HG03558 (cell line): ENCODE measurements at regions not wholly inside any gene's neighbourhood (a gene's known extent, or its start where the extent isn't known, plus 50 kb on each side); places are given as distances from the start of the nearest gene placed in this dataset.
"Not testable (repeated sequence)": the region's sequence is repeated elsewhere in the genome, so short reads cannot be mapped to it uniquely, and the experiment has no call there.

ENCODE experiments used
- ATAC-seq: cut with Tn5 transposase; IDR thresholded peaks from one replicate; pipeline ENCODE4 v1.9.1; 2021; ENCODE audit warnings: moderate number of reproducible peaks; ENCODE audit not compliant: unreplicated experiment; ENCODE audit errors: extremely low read depth

DNA sequence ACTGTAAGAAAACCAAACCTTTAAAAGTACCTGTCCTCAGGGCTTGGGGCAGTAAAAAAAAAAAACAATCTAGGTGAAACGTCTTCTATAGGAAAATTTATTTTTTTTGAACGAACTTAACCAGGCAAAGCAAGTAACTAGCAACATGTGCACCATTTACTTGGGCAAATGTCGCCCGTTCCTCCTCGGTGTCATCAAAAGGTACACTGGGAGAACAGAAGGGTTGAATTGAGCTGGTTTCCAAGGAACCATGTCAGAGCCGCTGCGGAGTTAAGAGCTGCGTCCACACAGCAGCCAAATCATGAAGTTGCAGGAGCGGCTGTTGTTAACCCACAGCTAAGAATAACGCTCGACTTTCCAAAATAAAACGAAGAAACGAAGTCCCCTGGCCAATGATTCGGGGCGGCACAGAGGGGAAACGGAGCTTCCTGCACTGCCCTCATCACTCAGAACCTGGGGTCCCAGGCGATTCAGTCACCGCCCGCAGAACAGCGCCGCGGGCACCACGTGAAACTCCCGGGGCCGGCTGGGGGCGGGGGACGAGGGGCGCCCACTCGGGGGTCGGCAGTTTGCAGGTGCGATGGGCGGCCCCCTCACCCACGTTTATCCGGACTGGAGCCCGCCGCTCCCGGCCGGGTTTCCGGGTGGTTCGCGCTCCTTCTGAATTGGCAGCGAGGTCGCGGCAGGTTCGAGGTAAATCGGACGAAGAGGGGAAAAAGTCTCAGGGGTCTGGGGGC, 53.6 kb upstream of the PLGLB1 start:
- not testable (repeated sequence) for ATAC-seq

DNA sequence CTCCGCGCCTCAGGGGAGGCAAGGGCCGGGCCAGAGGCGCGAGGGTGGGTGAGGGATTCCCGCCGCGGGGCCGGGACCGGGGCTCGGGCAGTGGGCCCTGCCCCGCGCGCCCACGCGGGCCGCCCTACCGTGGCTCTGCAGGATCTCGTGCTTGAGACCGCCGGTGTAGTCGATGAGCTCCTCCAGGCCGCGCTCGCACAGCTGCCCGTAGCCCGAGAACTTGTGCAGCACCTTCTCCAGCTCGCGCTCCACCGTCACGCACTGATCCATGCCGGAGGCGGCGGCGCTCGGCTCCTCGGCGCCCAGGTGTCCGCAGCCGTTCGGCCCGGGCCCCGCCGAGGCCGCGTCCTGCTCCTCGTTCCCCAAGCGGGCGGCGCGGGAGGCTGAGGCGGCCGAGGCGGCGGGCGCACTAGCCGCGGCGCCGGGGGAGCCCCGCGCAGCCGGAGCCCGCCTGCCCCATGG, 54.2 kb upstream of the PLGLB1 start:
- ATAC-seq = peak; percentile 14

DNA sequence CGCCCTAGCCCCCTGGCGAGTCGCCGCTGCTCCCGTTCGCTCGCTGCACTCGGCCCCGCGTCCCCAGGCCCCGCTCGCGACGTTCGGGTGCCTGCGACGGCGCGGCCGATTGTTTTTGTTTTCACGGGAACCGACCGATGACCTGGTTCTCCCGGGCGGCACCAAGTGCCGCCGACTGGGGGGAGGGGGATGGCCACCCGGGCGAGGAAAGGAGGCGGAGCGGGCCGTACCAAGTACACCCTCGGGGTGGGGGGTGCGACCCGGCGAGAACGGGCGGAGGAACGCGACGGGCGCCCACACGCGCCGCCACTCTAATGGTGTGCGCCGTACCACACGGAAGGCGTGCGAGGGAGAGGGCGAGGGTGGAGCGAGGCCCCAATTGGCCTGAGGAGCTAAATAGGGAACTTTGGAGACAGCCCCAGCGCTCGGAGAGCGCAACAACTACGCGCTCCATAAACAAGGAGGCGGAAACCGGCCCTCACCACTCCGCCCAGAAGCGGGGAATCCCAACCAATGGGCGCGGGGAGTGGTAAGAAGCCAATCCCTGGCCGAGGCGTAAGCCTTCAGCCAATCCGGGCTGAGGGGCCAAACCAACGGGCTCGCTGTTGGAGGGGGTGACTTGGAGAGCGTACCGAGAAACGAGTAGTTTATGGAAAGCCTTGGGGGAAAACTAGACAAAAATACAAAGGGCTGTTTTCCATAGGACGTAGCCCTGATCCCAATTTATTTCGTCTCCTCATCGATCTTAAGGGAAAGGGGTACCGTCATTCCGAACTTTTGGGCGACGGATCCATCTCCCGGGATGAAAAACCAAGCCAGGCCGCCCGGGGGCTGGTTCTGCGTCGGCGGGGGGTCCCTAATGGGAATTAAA, 54.8 kb upstream of the PLGLB1 start:
- peak; percentile 93 for ATAC-seq

- ATAC-seq = not testable (repeated sequence)
Observed at GRCh38 chr2:87077124-87077446, 55.4 kb upstream of the PLGLB1 start.

GRCh38 chr2:87081727-87082126, 60.1 kb upstream of the PLGLB1 start:
- ATAC-seq = not testable (repeated sequence)

DNA sequence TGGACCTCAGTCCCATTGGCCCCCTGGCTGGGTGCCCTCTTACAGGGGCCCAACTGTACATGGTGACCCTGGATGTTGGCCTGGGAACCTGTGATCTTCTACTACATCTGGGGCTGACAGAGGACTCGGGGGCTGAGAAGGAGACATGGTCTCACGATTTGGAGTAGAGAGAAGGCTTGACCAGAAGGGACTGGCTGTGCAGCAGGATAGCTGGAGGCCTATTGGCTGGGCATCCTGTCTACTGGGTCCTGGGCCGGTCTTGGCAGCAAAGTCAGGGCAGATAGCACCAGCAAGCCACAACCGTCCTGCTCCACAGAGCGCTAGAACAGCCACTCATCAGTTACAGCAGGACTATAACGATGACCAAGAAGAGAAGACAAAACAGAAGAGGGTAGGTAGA, 66.4 kb upstream of the PLGLB1 start:
- ATAC-seq = not testable (repeated sequence)

DNA sequence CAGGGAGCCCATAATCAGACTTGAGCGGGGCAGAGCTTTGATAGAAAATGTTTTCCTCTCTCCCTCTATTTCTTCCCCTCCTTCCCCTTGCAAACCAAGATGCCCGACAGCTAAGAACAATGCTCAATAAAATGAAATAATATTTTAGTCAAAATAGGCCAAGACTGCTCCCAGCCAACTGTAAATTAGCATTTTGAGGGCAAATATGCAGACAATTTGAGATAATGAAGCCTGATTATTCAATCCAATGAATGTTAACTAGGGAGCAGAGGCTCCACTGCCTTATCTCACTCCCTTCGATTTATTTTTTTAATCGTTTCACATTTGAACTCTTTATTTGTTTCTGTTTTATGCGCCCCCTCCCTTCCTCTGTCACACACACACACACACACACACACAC, 67.8 kb upstream of the PLGLB1 start:
- not testable (repeated sequence) for ATAC-seq

- not testable (repeated sequence) for ATAC-seq
Observed at GRCh38 chr2:87093252-87093651, 71.6 kb upstream of the PLGLB1 start.

GRCh38 chr2:87093937-87094529, 72.4 kb upstream of the PLGLB1 start:
- ATAC-seq = not testable (repeated sequence)

GRCh38 chr2:87095804-87096203, 74.2 kb upstream of the PLGLB1 start:
- ATAC-seq = not testable (repeated sequence)

DNA sequence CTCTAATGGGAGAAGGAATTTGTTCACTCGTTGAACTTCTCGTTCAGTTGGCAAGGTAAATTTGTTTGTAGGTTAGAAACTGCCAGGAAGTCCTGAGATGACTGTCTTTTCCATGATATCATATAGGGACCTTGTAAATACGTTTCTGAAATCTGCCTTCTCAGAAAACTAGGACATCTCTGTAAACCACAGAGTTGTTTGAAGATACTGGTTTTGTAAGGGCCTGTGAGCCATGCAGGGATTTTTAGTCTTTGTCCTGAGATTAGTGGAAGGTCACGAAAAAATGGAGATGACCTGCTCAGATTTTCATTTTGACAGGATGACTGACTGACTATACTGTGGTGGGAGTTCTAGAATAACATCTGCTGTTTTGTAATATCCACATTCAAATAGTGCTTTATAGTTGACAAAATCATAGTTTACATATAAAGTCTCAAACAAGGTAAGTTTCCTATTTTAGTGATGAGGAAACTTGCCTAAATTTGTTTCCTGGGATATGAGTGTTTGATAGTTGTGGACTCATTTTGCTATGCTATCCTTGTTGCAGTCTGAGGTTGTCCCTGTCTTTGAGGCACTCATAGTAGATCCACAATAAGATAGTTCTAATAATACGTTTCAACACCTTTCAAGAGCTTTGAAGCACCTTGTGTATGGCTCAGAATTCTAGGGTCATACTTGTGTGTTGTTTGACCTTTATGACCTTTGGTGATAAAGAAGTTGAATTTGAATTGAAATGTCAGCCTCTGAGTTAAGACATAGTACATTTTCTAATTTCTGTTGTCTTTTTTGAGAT, 107.3 kb upstream of the PLGLB1 start:
- ATAC-seq = not testable (repeated sequence)

- ATAC-seq = not testable (repeated sequence)
Observed at GRCh38 chr2:87132577-87132976, 110.9 kb upstream of the PLGLB1 start.

GRCh38 chr2:87151835-87152493, 130.3 kb upstream of the PLGLB1 start:
- ATAC-seq = not testable (repeated sequence)

DNA sequence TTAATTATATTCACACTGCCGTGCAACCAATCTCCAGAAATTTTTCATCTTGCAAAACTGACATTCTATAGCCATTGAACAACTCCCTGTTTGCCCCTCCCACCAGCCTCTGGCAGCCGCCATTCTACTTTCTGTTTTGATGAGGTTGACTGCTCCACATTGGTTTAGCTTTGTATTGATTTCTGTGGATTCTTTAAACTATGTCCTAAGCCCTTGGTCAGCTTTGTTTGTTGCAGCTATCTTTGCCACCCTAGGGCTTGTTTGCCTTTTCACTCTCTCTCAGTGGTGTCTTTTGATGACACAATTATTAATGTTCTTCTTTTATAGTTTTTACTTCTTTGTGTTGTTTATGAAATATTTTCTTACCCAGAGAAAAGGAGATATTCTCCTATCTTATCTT, 152.8 kb upstream of the PLGLB1 start:
- not testable (repeated sequence) for ATAC-seq

- not testable (repeated sequence) for ATAC-seq
Observed at GRCh38 chr2:87183373-87183772, 161.7 kb upstream of the PLGLB1 start.

DNA sequence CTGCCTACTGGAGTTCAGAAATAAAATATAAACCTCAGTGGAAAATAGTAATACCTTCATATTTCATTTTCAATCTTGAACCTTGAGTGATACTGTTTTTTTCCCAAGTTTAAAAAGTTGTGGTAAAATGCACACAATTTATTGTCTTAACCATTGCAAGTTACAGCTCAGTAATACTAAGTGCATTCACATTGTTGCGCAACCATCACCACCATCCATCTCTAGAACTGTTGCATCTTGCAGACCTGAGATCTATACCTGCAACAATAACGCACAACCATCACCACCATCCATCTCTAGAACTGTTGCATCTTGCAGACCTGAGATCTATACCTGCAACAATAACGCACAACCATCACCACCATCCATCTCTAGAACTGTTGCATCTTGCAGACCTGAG, 162.6 kb upstream of the PLGLB1 start:
- ATAC-seq = not testable (repeated sequence)

- not testable (repeated sequence) for ATAC-seq
Observed at GRCh38 chr2:87189214-87189613, 167.6 kb upstream of the PLGLB1 start.

- ATAC-seq = not testable (repeated sequence)
Observed at GRCh38 chr2:87193336-87193735, 171.7 kb upstream of the PLGLB1 start.

GRCh38 chr2:87194254-87194999, 172.8 kb upstream of the PLGLB1 start:
- not testable (repeated sequence) for ATAC-seq
